Cardiac fibroblast (primary cell): ENCODE measurements at regions not wholly inside any gene's neighbourhood (a gene's known extent, or its start where the extent isn't known, plus 50 kb on each side); places are given as distances from the start of the nearest gene placed in this dataset.
A peak's percentile ranks its signal among the peaks of the same experiment; 100 is the strongest.

Source experiments
- DNase-seq, 2 donors: peaks; one replicate each; pipeline versions ENCODE4 v3.0.0 to v3.0.0-alpha.2; 2010; ENCODE audit warnings: low read depth in 2 of 2
- H3K4me3 ChIP-seq, 2 donors: replicated peaks in 1 of 2; 1 replicate in 1 of 2; 2 replicates in 1 of 2; pipeline ENCODE4 v1.5.1; 2011; ENCODE audit warnings: low read depth in 2 of 2, low read length in 2 of 2, mild to moderate bottlenecking in 2 of 2, moderate library complexity in 1 of 2
- TF ChIP-seq, protein P1 (sequence below): IDR thresholded peaks from one replicate; pipeline ENCODE4 v1.5.1; 2011; ENCODE audit warnings: low read depth, mild to moderate bottlenecking, low read length, inconsistent platforms

- TF ChIP-seq, protein P1, sequence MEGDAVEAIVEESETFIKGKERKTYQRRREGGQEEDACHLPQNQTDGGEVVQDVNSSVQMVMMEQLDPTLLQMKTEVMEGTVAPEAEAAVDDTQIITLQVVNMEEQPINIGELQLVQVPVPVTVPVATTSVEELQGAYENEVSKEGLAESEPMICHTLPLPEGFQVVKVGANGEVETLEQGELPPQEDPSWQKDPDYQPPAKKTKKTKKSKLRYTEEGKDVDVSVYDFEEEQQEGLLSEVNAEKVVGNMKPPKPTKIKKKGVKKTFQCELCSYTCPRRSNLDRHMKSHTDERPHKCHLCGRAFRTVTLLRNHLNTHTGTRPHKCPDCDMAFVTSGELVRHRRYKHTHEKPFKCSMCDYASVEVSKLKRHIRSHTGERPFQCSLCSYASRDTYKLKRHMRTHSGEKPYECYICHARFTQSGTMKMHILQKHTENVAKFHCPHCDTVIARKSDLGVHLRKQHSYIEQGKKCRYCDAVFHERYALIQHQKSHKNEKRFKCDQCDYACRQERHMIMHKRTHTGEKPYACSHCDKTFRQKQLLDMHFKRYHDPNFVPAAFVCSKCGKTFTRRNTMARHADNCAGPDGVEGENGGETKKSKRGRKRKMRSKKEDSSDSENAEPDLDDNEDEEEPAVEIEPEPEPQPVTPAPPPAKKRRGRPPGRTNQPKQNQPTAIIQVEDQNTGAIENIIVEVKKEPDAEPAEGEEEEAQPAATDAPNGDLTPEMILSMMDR = no peak
- DNase-seq = no peak
- no peak overlapping the region for H3K4me3 ChIP-seq
Observed at GRCh38 chr12:84643993-84644392, 268.6 kb downstream of the SLC6A15 start.

GRCh38 chr12:84641940-84642545 lies 270.6 kb downstream of the SLC6A15 start:
- TF ChIP-seq, protein P1 = no peak
- DNase-seq = no peak

GRCh38 chr12:84638811-84639368 lies 273.7 kb downstream of the SLC6A15 start:
- H3K4me3 ChIP-seq = no peak overlapping the region
- no peak for DNase-seq
- TF ChIP-seq, protein P1 = no peak

More at GRCh38 chr12:84641940-84642545, 270.6 kb downstream of the SLC6A15 start:
- H3K4me3 ChIP-seq = no peak overlapping the region

- no peak overlapping the region for H3K4me3 ChIP-seq
- peak; percentile 7 to 22 for DNase-seq
- TF ChIP-seq, protein P1 = no peak
Observed at GRCh38 chr12:84637926-84638325, 274.7 kb downstream of the SLC6A15 start.

- DNase-seq = peak; percentile 10 to 49
- TF ChIP-seq, protein P1 = no peak
- H3K4me3 ChIP-seq = no peak overlapping the region
Observed at GRCh38 chr12:84636801-84637290, 275.8 kb downstream of the SLC6A15 start.

- TF ChIP-seq, protein P1 = no peak
- no peak overlapping the region for H3K4me3 ChIP-seq
- no peak for DNase-seq
Observed at GRCh38 chr12:84634526-84634925, 278.1 kb downstream of the SLC6A15 start.
